PFSK-1 (cell line): ENCODE measurements at regions not wholly inside any gene's neighbourhood (a gene's known extent, or its start where the extent isn't known, plus 50 kb on each side); places are given as distances from the start of the nearest gene placed in this dataset.

Experiments
- FOXP2 ChIP-seq: optimal IDR thresholded peaks from 2 replicates; pipeline ENCODE3; 2011; ENCODE audit warnings: borderline replicate concordance, control low read depth, inconsistent platforms; ENCODE audit not compliant: insufficient read depth; ENCODE audit errors: extremely low read length, extremely low read depth
- POLR2AphosphoS5 ChIP-seq: IDR thresholded peaks from 2 replicates; pipeline ENCODE4 v1.6.1; 2012; ENCODE audit warnings: low read depth, mild to moderate bottlenecking, control low read depth, low read length, moderate library complexity
- REST ChIP-seq, 2 experiments: IDR thresholded peaks; 2 replicates each; pipeline versions ENCODE4 v1.6.1 to v1.8.0; 2011 to 2012; ENCODE audit warnings: low read depth in 2 of 2, low read length in 2 of 2, control low read depth in 1 of 2, inconsistent platforms in 1 of 2, mild to moderate bottlenecking in 1 of 2, moderate library complexity in 1 of 2; ENCODE audit not compliant: insufficient read depth in 1 of 2
- SIN3A ChIP-seq: IDR thresholded peaks from 2 replicates; pipeline ENCODE4 v1.6.1; 2012; ENCODE audit warnings: mild to moderate bottlenecking, low read length, moderate library complexity, borderline replicate concordance; ENCODE audit not compliant: insufficient read depth
- TAF1 ChIP-seq: IDR thresholded peaks from 2 replicates; pipeline ENCODE4 v1.6.1; 2012; ENCODE audit warnings: low read length, control low read depth, borderline replicate concordance; ENCODE audit not compliant: insufficient read depth

GRCh38 chr3:159843840-159844730 is 144.6 kb upstream of the IL12A start:
- TF ChIP-seq FOXP2 (no peak), TAF1 (no peak), SIN3A (no peak), POLR2AphosphoS5 (no peak), REST (IDR thresholded peaks at IDR 0.05; ENCODE audit: insufficient read depth in 1 of 2, low read depth in 2 of 2, low read length in 2 of 2) (no peak)

DNA sequence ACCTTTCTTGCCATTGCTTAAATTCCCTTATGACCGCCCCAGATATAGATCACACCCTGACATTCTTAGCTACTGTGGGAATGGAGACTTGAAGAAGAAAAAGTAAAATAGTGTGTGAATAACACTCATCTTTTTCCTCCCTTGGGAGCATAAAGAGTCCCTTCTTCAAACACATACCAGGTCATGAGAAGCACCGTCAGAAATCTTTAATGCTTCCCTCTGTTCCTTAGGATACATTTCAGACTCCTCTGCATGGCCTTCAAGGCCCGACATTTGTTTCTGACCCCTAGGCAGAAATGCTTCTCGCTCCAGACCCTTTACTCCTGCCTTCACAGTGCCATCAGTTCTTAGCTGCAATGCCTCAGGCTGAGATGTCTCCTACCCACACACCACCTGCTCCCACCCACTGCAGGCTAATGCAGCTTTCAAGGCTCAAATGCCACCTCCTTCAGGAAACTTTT is 143.8 kb upstream of the IL12A start:
- TF ChIP-seq SIN3A (no peak), POLR2AphosphoS5 (no peak), TAF1 (no peak), REST (IDR thresholded peaks at IDR 0.05; ENCODE audit: insufficient read depth in 1 of 2, low read depth in 2 of 2, low read length in 2 of 2) (no peak), FOXP2 (no peak)

DNA sequence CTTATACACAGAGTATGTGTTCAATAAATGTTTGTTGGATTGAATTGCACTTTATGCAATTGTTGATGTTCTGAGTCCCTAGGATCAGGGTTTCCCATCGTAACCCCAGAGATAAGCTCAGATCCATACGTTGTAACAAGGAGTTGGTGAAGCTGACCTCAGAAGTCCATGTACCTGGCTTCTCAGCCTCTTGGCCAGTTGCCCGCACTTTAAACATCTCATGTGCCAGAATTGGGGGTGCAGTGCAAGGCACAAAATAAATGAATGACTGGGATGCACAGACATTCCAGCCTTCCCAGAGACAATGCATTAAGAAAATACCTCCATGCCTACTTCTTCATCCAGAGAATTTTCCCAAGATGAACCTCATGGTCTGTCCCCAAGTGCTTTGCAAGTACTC is 142.9 kb upstream of the IL12A start:
- no peak for TF ChIP-seq TAF1
- TF ChIP-seq REST (IDR thresholded peaks at IDR 0.05; ENCODE audit: insufficient read depth in 1 of 2, low read depth in 2 of 2, low read length in 2 of 2): no peak
- no peak for TF ChIP-seq SIN3A
- no peak for TF ChIP-seq POLR2AphosphoS5
- TF ChIP-seq FOXP2: no peak

DNA sequence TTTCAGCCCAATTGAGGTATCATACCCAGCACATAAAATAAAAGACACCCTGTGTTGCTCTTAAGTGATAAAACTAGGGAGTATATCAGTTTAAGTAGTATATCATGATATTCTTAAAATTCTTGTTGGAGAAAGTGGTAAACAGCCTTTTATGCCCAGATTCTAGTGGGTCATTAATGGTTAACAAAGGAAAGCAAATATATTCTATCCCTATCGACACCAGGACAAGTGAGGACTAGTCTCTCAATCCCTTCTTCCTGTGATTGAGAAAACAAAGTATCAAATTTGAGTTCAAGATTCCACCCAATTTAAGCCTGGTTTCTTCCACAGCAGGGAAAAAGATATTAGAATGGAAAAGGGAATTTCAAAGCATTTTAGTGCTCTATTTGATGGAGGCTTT is 142.4 kb upstream of the IL12A start:
- TF ChIP-seq REST (IDR thresholded peaks at IDR 0.05; ENCODE audit: insufficient read depth in 1 of 2, low read depth in 2 of 2, low read length in 2 of 2) (no peak), POLR2AphosphoS5 (no peak), FOXP2 (no peak), SIN3A (no peak), TAF1 (no peak)
